DND-41 (cell line): ENCODE measurements at regions not wholly inside any gene's neighbourhood (a gene's known extent, or its start where the extent isn't known, plus 50 kb on each side); places are given as distances from the start of the nearest gene placed in this dataset.

Experiments used
- ATAC-seq: fragments of 200-7000 bp; cut with Tn5 transposase; 3 replicates; pipeline ENCODE4 v1.9.1; 2021; ENCODE audit warnings: low read depth; ENCODE audit not compliant: insufficient read depth
- DNase-seq: peaks from one replicate; pipeline ENCODE4 v3.0.0-alpha.2; 2020
- H2AFZ ChIP-seq: 2 replicates; pipeline ENCODE4 v1.6.0; 2012; ENCODE audit warnings: low read depth, low read length
- H3K27ac ChIP-seq: 2 replicates; pipeline ENCODE4 v1.5.1; 2012; ENCODE audit warnings: low read length, inconsistent platforms
- H3K27me3 ChIP-seq: fragments of 200-600 bp; sonication (generic); 2 replicates; pipeline ENCODE4 v1.6.0; 2012; ENCODE audit warnings: low read length, mild to moderate bottlenecking, inconsistent platforms; ENCODE audit not compliant: insufficient read depth, poor library complexity
- H3K36me3 ChIP-seq: 2 replicates; pipeline ENCODE4 v1.5.1; 2012; ENCODE audit warnings: low read length, inconsistent platforms; ENCODE audit not compliant: insufficient read depth
- H3K4me1 ChIP-seq: 2 replicates; pipeline ENCODE4 v1.5.1; 2012; ENCODE audit warnings: mild to moderate bottlenecking, low read length; ENCODE audit not compliant: insufficient read depth
- H3K4me2 ChIP-seq: 2 replicates; pipeline ENCODE4 v1.6.0; 2012; ENCODE audit warnings: mild to moderate bottlenecking, moderate library complexity, low read length, inconsistent platforms; ENCODE audit not compliant: insufficient read depth
- H3K4me3 ChIP-seq, 2 experiments: fragments of 200-600 bp in 1 of 2; shearing (Covaris generic) in 1 of 2; 2 replicates each; pipeline ENCODE4 v1.5.1; 2012 to 2016; ENCODE audit warnings: inconsistent platforms in 2 of 2, low read length in 2 of 2, mild to moderate bottlenecking in 2 of 2, low read depth in 1 of 2, moderate library complexity in 1 of 2
- H3K79me2 ChIP-seq: 2 replicates; pipeline ENCODE4 v1.6.0; 2012; ENCODE audit warnings: low read length, inconsistent platforms; ENCODE audit not compliant: insufficient read depth
- H3K9ac ChIP-seq: 2 replicates; pipeline ENCODE4 v1.6.0; 2012; ENCODE audit warnings: low read depth, mild to moderate bottlenecking, inconsistent platforms, low read length, moderate library complexity
- H3K9me3 ChIP-seq: 2 replicates; pipeline ENCODE4 v1.5.1; 2012; ENCODE audit warnings: low read length, moderate library complexity, mild to moderate bottlenecking, inconsistent platforms; ENCODE audit not compliant: insufficient read depth, severe bottlenecking
- H4K20me1 ChIP-seq: 2 replicates; pipeline ENCODE4 v1.6.0; 2012; ENCODE audit warnings: low read length; ENCODE audit not compliant: insufficient read depth
- CTCF ChIP-seq: IDR thresholded peaks from 2 replicates; pipeline ENCODE4 v1.5.1; 2012; ENCODE audit warnings: borderline replicate concordance, low read length, moderate library complexity, mild to moderate bottlenecking; ENCODE audit not compliant: poor library complexity, severe bottlenecking; ENCODE audit errors: extremely low read depth
- EZH2 ChIP-seq: IDR thresholded peaks from 3 replicates; pipeline ENCODE4 v1.6.1; 2012; ENCODE audit warnings: borderline replicate concordance, low read depth, mild to moderate bottlenecking, moderate library complexity, low read length, inconsistent platforms; ENCODE audit not compliant: severe bottlenecking

- H3K4me1 ChIP-seq, result peaks cover 14% of the 10 kb centered on the region
- H3K9ac ChIP-seq, result no peak overlapping the region
- no peaks in the 10 kb centered on the region for H3K36me3 ChIP-seq
- no peaks in the 10 kb centered on the region for H3K79me2 ChIP-seq
- no peak for DNase-seq
- no peak overlapping the region for H3K4me3 ChIP-seq
- no peak overlapping the region for H3K27ac ChIP-seq
- H3K27me3 ChIP-seq, result no peaks in the 10 kb centered on the region
- no peak overlapping the region for H3K4me2 ChIP-seq
- ATAC-seq, result no peak
- H3K9me3 ChIP-seq, result no peaks in the 10 kb centered on the region
- TF ChIP-seq EZH2 (no peak), CTCF (no peak)
- no peaks in the 10 kb centered on the region for H4K20me1 ChIP-seq
- H2AFZ ChIP-seq, result no peak overlapping the region
Measured at GRCh38 chr20:22307409-22307808, 277.0 kb downstream of the FOXA2 start.

GRCh38 chr20:22305381-22305780 lies 279.0 kb downstream of the FOXA2 start:
- TF ChIP-seq CTCF, result no peak
- Histone ChIP-seq H3K4me1 (0 out of 2 replicates have a peak, but pooled peaks cover 4% of the 10 kb centered on the region), H3K4me3 (no peak overlapping the region), H3K4me2 (no peak overlapping the region), H3K9ac (no peak overlapping the region), H3K79me2 (no peaks in the 10 kb centered on the region), H3K36me3 (no peaks in the 10 kb centered on the region), H3K27ac (no peak overlapping the region), H4K20me1 (no peaks in the 10 kb centered on the region), H3K9me3 (no peaks in the 10 kb centered on the region), H3K27me3 (no peaks in the 10 kb centered on the region), H2AFZ (0 out of 2 replicates have a peak overlapping the region, but pooled peaks have one; percentile 19)
- no peak for ATAC-seq
- DNase-seq, result no peak

GRCh38 chr20:22303523-22303922 lies 280.8 kb downstream of the FOXA2 start:
- H3K79me2 ChIP-seq, result no peaks in the 10 kb centered on the region
- ATAC-seq (no peak), DNase-seq (no peak)
- H3K9me3 ChIP-seq, result no peaks in the 10 kb centered on the region
- TF ChIP-seq CTCF (peak; percentile 26), EZH2 (no peak)
- no peaks in the 10 kb centered on the region for H4K20me1 ChIP-seq
- 0 out of 2 replicates have a peak, but pooled peaks cover 4% of the 10 kb centered on the region for H3K4me1 ChIP-seq
- H3K36me3 ChIP-seq, result no peaks in the 10 kb centered on the region
- no peak overlapping the region for H3K27ac ChIP-seq
- no peak overlapping the region for H2AFZ ChIP-seq
- no peak overlapping the region for H3K4me2 ChIP-seq
- H3K27me3 ChIP-seq, result no peaks in the 10 kb centered on the region
- no peak overlapping the region for H3K9ac ChIP-seq
- no peak overlapping the region for H3K4me3 ChIP-seq

- no peak overlapping the region for H3K9ac ChIP-seq
- H3K4me2 ChIP-seq, result no peak overlapping the region
- H3K36me3 ChIP-seq, result no peaks in the 10 kb centered on the region
- ATAC-seq (no peak), DNase-seq (no peak)
- H3K27ac ChIP-seq, result no peak overlapping the region
- H2AFZ ChIP-seq, result no peak overlapping the region
- H3K79me2 ChIP-seq, result no peaks in the 10 kb centered on the region
- no peaks in the 10 kb centered on the region for H3K9me3 ChIP-seq
- no peaks in the 10 kb centered on the region for H3K27me3 ChIP-seq
- TF ChIP-seq CTCF (no peak), EZH2 (no peak)
- no peak overlapping the region for H3K4me3 ChIP-seq
- H3K4me1 ChIP-seq, result 0 out of 2 replicates have a peak, but pooled peaks cover 4% of the 10 kb centered on the region
- no peaks in the 10 kb centered on the region for H4K20me1 ChIP-seq
Measured at GRCh38 chr20:22302039-22302438, 282.3 kb downstream of the FOXA2 start.
